ENCODE measurements at regions not wholly inside any gene's neighbourhood (a gene's known extent, or its start where the extent isn't known, plus 50 kb on each side); places are given as distances from the start of the nearest gene placed in this dataset.

GRCh38 chr13:110773480-110773879 is 60.0 kb downstream of the ING1 start:
- H3K27me3 ChIP-seq (ENCODE audit: control insufficient read depth, insufficient read depth, low read length): no peaks in the 10 kb centered on the region
- DNase-seq (ENCODE audit: low read depth): no peak
- no peaks in the 10 kb centered on the region for H3K36me3 ChIP-seq (ENCODE audit: control insufficient read depth, insufficient read depth, low read length)
- no peak overlapping the region for H3K4me3 ChIP-seq (ENCODE audit: low read depth, low read length)
- TF ChIP-seq CTCF (IDR thresholded peaks at IDR 0.05; ENCODE audit: insufficient read depth, low read length, poor library complexity, severe bottlenecking): no peak

GRCh38 chr13:110774051-110774450 is 60.6 kb downstream of the ING1 start:
- H3K36me3 ChIP-seq (ENCODE audit: control insufficient read depth, insufficient read depth, low read length): no peaks in the 10 kb centered on the region
- no peak for DNase-seq (ENCODE audit: low read depth)
- no peak for TF ChIP-seq CTCF (IDR thresholded peaks at IDR 0.05; ENCODE audit: insufficient read depth, low read length, poor library complexity, severe bottlenecking)

GRCh38 chr13:110774490-110774889 is 61.0 kb downstream of the ING1 start:
- DNase-seq (ENCODE audit: low read depth): no peak
- H3K27me3 ChIP-seq (ENCODE audit: control insufficient read depth, insufficient read depth, low read length): no peaks in the 10 kb centered on the region
- no peaks in the 10 kb centered on the region for H3K36me3 ChIP-seq (ENCODE audit: control insufficient read depth, insufficient read depth, low read length)
- no peak overlapping the region for H3K4me3 ChIP-seq (ENCODE audit: low read depth, low read length)
- TF ChIP-seq CTCF (IDR thresholded peaks at IDR 0.05; ENCODE audit: insufficient read depth, low read length, poor library complexity, severe bottlenecking): no peak

More at GRCh38 chr13:110774051-110774450, 60.6 kb downstream of the ING1 start:
- Histone ChIP-seq H3K27me3 (ENCODE audit: control insufficient read depth, insufficient read depth, low read length) (no peaks in the 10 kb centered on the region), H3K4me3 (ENCODE audit: low read depth, low read length) (no peak overlapping the region)

- TF ChIP-seq CTCF (IDR thresholded peaks at IDR 0.05; ENCODE audit: insufficient read depth, low read length, poor library complexity, severe bottlenecking): no peak
- H3K4me3 ChIP-seq (ENCODE audit: low read depth, low read length): no peak overlapping the region
- no peak for DNase-seq (ENCODE audit: low read depth)
Measured at GRCh38 chr13:110775576-110775975, 62.1 kb downstream of the ING1 start.

GRCh38 chr13:110777251-110777820 is 63.8 kb downstream of the ING1 start:
- H3K27me3 ChIP-seq (ENCODE audit: control insufficient read depth, insufficient read depth, low read length): no peaks in the 10 kb centered on the region
- DNase-seq (ENCODE audit: low read depth): no peak
- H3K4me3 ChIP-seq (ENCODE audit: low read depth, low read length): no peak overlapping the region
- no peaks in the 10 kb centered on the region for H3K36me3 ChIP-seq (ENCODE audit: control insufficient read depth, insufficient read depth, low read length)
- TF ChIP-seq CTCF (IDR thresholded peaks at IDR 0.05; ENCODE audit: insufficient read depth, low read length, poor library complexity, severe bottlenecking): no peak

More at GRCh38 chr13:110775576-110775975, 62.1 kb downstream of the ING1 start:
- Histone ChIP-seq H3K36me3 (ENCODE audit: control insufficient read depth, insufficient read depth, low read length) (no peaks in the 10 kb centered on the region), H3K27me3 (ENCODE audit: control insufficient read depth, insufficient read depth, low read length) (no peaks in the 10 kb centered on the region)

GRCh38 chr13:110779022-110779421 is 65.5 kb downstream of the ING1 start:
- H3K36me3 ChIP-seq (ENCODE audit: control insufficient read depth, insufficient read depth, low read length): no peaks in the 10 kb centered on the region
- TF ChIP-seq CTCF (IDR thresholded peaks at IDR 0.05; ENCODE audit: insufficient read depth, low read length, poor library complexity, severe bottlenecking): no peak
- no peaks in the 10 kb centered on the region for H3K27me3 ChIP-seq (ENCODE audit: control insufficient read depth, insufficient read depth, low read length)
- no peak overlapping the region for H3K4me3 ChIP-seq (ENCODE audit: low read depth, low read length)
- DNase-seq (ENCODE audit: low read depth): no peak

Data from kidney epithelial cell (primary cell).